Astrocyte of the spinal cord (primary cell): ENCODE measurements at regions not wholly inside any gene's neighbourhood (a gene's known extent, or its start where the extent isn't known, plus 50 kb on each side); places are given as distances from the start of the nearest gene placed in this dataset.

Source experiments
- DNase-seq: peaks from one replicate; pipeline ENCODE4 v3.0.0; 2011; ENCODE audit warnings: low read depth, low spot score
- H3K4me3 ChIP-seq: 2 replicates; pipeline ENCODE4 v1.5.1; 2011; ENCODE audit warnings: low read depth, mild to moderate bottlenecking, low read length, moderate library complexity
- in situ Hi-C: cut with HindIII; loops from 2 replicates; pipeline ENCODE4 v1.10.0; 2017; ENCODE audit warnings: low sequenced_read_pairs
- TF ChIP-seq, protein P1 (sequence below): IDR thresholded peaks from 2 replicates; pipeline ENCODE4 v1.5.1; 2012; ENCODE audit warnings: low read depth, mild to moderate bottlenecking, low read length, inconsistent platforms

DNA sequence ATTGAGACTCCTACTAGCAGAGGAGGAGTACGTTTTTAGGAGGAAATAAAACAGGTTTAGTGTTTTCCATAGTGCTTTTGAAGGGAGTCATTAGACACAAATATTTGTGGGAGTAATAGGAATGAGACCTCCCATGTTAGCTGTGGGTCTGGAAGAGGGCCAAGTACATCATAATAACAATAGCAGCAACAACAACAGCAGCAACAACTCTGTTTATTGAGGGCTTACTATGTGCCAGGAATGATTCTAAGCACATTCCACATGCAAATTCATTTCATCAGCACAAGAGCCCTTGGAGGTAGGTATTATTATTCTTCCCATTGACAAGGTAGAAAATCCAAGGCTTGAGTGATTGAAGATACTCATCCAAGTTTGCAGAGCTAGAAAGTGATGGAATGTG, 384.2 kb upstream of the RPS23 start:
- TF ChIP-seq, protein P1, sequence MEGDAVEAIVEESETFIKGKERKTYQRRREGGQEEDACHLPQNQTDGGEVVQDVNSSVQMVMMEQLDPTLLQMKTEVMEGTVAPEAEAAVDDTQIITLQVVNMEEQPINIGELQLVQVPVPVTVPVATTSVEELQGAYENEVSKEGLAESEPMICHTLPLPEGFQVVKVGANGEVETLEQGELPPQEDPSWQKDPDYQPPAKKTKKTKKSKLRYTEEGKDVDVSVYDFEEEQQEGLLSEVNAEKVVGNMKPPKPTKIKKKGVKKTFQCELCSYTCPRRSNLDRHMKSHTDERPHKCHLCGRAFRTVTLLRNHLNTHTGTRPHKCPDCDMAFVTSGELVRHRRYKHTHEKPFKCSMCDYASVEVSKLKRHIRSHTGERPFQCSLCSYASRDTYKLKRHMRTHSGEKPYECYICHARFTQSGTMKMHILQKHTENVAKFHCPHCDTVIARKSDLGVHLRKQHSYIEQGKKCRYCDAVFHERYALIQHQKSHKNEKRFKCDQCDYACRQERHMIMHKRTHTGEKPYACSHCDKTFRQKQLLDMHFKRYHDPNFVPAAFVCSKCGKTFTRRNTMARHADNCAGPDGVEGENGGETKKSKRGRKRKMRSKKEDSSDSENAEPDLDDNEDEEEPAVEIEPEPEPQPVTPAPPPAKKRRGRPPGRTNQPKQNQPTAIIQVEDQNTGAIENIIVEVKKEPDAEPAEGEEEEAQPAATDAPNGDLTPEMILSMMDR = no peak
- no peak for DNase-seq
- in situ Hi-C loops = no loop called here
- H3K4me3 ChIP-seq = no peak overlapping the region

DNA sequence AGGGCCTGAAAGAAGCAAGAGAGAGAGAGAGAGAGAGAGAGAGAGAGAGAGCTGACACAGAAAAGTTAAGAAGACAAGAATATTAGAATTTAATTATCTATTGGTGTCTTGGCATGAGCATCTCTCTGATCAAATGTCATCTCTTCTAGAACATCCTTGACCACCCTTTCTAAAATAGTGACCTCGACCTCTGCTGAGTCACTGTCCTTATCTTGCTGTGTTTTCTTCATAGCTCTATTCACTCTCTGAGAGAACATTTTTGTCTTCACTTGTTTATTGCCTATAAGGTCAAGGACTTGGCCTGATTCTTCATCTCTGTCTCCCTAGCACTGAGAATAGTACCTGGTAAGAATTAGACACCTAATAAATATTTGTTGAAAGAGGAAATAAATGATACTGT, 383.8 kb upstream of the RPS23 start:
- no peak for DNase-seq
- in situ Hi-C loops = no loop called here
- TF ChIP-seq, protein P1 = no peak
- no peak overlapping the region for H3K4me3 ChIP-seq

DNA sequence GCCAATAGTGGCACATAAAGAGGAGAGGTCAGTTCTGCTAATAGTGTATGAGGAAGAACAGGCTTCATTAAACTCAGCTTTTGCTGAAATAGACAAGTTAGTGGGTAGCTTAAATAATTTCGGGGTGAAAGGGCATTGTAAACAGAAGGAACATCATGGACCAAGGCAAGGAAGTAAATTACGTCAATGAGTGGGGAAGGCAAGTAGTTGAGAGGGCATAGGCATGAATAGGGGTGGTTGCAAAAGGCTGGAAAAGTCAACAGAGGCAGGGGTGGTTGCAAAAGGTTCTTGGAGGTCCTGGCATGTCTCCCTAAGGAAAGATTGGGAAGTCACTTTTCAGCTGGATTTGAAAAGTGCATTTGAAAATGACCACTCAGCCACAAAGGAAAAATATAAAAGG, 383.3 kb upstream of the RPS23 start:
- in situ Hi-C loops = no loop called here
- no peak overlapping the region for H3K4me3 ChIP-seq
- TF ChIP-seq, protein P1 = no peak
- no peak for DNase-seq

DNA sequence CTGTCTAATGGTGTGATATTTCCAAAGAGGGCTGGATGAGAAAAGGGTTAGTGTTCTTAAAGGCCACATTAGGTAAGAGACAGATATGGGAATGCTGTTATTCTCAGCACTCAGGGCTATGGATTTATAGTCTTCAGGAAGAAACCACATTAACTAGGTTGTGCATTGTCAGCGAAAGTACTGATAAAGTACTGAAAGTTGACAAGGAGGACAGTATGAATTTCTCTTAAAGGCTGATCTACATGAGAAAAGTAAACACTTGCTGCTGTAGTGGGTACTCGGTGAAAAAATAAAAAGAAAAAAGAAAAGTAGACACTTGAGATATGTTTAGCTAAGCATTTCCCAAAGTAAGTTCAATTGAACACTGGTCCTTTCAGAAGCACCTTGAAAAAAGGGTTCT, 381.0 kb upstream of the RPS23 start:
- TF ChIP-seq, protein P1 = no peak
- no peak for DNase-seq
- in situ Hi-C loops = no loop called here
- no peak overlapping the region for H3K4me3 ChIP-seq

DNA sequence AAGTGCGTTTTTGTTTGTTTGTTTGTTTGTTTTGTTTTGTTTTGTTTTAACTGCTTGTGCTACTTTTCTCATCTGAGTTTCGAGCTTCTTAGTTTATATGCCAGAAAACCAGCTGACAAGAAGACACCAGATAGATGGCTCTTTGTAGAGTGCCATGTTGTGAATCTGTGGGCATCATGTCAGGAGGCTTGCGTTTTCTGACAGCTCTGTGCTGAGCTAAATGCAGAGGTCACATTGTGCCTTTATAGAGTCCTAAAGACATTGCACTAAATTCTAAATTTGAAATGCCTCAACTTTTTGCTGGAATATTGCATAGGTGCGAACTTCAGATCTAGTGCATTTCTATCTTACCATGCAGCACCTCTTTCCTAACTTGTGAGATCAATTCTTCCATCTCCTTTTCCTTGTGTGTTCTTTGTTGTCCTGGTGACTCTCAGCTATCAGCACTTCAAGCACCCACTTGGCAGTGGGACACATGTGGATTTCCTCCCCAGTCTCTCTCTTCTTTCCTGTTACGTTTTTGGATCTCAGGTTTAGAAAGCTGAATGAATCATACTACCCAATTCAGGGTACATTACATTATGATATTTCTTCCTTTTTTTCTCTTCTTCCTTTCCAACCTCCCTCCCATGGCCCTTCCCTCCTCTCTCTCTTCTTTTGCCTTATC, 379.0 kb upstream of the RPS23 start:
- in situ Hi-C loops = no loop called here

DNA sequence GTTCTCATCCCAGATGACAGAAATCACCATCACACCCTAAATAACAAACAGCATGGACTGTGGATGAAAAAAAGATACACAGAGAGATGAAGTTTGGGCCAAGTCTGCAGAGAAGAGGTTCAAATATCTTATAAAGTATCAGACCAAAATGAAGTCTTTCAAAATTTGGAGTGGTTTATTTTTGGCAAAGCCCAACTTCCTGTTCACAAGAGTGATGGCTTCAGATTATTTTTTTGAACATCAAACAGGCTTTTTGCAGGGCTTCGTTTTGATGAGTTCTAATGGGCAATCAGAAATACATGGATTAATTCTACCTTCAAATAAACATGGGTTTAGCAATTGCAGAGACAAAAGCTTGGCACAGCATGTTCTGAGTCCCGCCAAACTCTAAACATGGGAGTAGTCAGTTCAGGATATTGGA, 378.2 kb upstream of the RPS23 start:
- TF ChIP-seq, protein P1 = no peak
- in situ Hi-C loops = no loop called here
- no peak overlapping the region for H3K4me3 ChIP-seq
- DNase-seq = no peak

More for the DNA sequence above, 379.0 kb upstream of the RPS23 start:
- TF ChIP-seq, protein P1 = no peak
- DNase-seq = no peak
- no peak overlapping the region for H3K4me3 ChIP-seq
